Epithelial cell of esophagus (primary cell): ENCODE measurements at regions not wholly inside any gene's neighbourhood (a gene's known extent, or its start where the extent isn't known, plus 50 kb on each side); places are given as distances from the start of the nearest gene placed in this dataset.

ENCODE experiments used
- DNase-seq: peaks from one replicate; pipeline ENCODE4 v3.0.0; 2010; ENCODE audit warnings: low read depth
- H3K4me3 ChIP-seq: 2 replicates; pipeline ENCODE4 v1.5.1; 2011; ENCODE audit warnings: mild to moderate bottlenecking, low read length, control low read depth
- TF ChIP-seq, protein P1 (sequence below): IDR thresholded peaks from 2 replicates; pipeline ENCODE4 v1.5.1; 2011; ENCODE audit warnings: low read depth, mild to moderate bottlenecking, low read length, control low read depth, inconsistent platforms; ENCODE audit not compliant: insufficient read depth; ENCODE audit errors: missing control alignments

DNA sequence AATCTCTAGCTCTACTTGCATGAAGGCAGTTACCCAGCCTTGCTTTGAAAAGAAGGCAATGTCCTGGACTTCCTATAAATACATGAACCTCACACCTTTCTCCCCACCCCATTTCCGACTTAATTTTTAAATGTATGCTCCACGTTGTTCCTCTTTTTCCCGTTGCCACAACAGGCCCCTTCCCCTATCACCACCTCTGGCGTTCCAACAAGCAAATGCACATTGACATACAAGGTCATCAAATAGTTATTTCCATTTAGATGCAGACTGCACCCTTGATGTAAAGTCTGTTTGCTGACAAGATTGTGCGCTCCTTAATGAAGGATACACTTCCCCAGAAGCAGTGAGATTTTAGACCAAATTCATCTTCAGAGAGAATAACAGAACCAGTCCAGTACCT is 260.7 kb upstream of the UMPS start:
- TF ChIP-seq, protein P1, sequence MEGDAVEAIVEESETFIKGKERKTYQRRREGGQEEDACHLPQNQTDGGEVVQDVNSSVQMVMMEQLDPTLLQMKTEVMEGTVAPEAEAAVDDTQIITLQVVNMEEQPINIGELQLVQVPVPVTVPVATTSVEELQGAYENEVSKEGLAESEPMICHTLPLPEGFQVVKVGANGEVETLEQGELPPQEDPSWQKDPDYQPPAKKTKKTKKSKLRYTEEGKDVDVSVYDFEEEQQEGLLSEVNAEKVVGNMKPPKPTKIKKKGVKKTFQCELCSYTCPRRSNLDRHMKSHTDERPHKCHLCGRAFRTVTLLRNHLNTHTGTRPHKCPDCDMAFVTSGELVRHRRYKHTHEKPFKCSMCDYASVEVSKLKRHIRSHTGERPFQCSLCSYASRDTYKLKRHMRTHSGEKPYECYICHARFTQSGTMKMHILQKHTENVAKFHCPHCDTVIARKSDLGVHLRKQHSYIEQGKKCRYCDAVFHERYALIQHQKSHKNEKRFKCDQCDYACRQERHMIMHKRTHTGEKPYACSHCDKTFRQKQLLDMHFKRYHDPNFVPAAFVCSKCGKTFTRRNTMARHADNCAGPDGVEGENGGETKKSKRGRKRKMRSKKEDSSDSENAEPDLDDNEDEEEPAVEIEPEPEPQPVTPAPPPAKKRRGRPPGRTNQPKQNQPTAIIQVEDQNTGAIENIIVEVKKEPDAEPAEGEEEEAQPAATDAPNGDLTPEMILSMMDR, result no peak
- H3K4me3 ChIP-seq, result no peak overlapping the region
- DNase-seq, result no peak

DNA sequence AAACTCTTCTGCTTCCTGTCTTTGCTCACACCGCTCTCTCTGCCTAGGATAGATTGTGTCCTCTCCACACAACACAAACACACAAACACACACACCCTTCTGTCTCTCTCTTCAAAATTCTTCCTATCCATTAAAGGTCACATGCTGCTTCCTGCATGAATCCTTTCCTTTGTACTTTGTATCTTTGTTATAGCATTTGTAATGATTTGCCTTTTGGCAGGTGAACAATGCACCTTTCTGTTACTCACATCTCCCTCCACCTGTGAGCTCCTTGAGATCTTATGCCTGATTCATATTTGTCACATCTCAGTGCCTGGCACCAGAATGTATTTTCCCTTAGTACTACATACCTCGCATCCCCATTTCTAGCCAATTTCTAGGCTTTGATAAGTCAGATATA is 251.4 kb upstream of the UMPS start:
- H3K4me3 ChIP-seq, result no peak overlapping the region
- TF ChIP-seq, protein P1, result no peak
- no peak for DNase-seq

DNA sequence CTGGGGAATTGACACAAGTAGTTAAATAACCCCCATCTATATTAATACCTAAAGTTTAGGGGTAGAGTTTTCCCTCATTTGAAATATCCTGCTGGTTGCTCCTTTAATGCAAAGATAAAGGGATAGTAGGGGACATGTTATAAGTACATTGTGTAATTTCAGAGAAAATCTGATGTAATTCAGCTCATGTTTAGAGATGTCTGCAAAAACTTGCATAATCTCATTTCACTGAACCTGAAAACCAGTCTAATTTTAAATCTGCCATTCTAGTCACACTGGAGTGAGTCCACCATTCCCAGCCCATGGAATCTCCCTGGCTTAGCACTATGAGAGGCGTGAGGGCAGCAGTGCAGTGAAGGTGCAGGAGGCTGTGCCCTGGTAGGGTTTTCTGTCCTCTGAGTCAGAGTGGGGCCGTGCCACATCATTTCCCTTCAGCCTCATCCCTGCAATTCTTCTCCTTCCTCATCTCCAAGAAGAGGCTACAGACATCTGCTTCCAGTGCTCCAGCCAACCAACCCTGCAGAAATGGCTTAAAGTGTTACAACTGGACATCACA is 246.3 kb upstream of the UMPS start:
- DNase-seq, result peak; percentile 37
- TF ChIP-seq, protein P1, result no peak
- no peak overlapping the region for H3K4me3 ChIP-seq

DNA sequence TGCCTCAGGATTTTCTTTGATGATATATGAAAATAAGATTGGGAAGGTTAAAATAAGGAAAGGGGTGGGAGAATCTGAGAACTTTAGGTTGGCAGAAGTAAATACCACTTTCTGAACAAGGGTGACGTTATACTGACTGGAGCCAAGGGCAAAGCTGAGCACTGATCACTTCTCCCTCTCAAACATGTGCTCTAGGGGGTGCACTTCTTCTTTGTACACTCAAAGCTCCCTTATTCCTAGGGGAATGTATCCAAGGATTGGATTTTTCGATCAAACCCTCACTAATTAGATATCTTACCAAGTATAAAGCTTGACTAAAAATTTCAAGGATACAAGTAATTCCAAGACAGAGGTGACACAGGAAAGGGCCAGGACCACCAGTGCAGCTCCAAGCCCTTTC is 243.9 kb upstream of the UMPS start:
- H3K4me3 ChIP-seq, result no peak overlapping the region
- no peak for DNase-seq
- TF ChIP-seq, protein P1, result no peak

DNA sequence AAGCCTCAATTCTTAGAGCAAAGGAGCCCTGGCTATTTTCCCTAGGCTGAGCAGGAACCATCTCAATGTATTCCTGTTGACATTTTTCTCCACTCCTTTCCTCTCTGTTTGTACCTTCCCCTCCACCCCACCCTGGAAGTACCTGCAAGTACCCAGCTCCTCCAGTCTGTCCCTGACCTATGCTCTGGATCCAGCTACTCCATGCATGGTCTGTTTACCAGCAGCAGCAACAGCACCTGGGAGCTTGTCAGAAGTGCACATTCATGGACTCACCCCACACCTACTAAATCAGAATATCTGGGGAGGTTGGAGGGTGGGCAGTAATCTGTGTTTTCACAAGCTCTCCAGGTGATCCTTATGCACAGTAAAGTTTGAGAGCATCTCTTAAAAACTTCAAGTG is 240.7 kb upstream of the UMPS start:
- TF ChIP-seq, protein P1, result no peak
- DNase-seq, result no peak
- no peak overlapping the region for H3K4me3 ChIP-seq

DNA sequence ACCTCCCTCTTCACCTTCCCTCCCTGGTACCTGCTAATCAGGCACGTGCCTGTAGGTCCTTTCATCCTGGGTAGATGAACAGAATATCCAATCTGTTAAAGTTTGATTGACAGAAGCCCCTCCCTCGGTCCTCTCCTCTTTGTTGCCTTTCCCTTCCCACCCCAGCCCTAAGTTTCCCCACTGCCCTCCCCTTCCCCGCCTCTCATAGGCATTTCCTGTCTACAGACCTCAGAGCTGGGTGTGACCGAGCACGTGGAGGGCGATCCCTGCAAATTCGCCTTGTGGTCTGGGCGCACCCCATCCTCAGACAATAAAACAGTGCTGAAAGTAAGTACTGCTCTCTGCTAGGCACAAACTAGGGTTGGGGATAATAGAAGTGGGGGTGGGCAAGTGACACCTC is 239.2 kb upstream of the UMPS start:
- DNase-seq, result peak; percentile 15

DNA sequence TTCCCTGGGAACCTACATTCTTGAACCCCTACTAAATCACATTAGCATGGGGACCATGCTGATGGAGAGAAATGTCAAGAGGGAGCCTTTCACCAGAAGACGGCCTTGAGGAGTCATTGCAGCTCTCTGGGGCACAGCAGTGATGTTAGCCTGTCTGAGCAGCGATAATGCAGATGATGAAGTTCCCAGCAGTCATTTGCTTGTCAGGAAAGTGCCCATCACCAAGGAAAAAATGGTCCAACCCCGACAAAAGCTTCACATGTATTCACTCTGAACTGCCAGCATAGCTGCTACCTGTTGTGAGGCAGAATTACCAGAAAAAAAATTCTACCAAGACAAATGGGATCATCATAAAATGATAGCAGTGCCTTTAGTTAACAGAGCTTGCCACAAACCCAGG is 238.4 kb upstream of the UMPS start:
- no peak overlapping the region for H3K4me3 ChIP-seq
- TF ChIP-seq, protein P1, result no peak
- no peak for DNase-seq

More for the DNA sequence above, 239.2 kb upstream of the UMPS start:
- TF ChIP-seq, protein P1, result no peak
- H3K4me3 ChIP-seq, result no peak overlapping the region
